Brain pericyte (primary cell): ENCODE measurements at regions not wholly inside any gene's neighbourhood (a gene's known extent, or its start where the extent isn't known, plus 50 kb on each side); places are given as distances from the start of the nearest gene placed in this dataset.

Source experiments
- DNase-seq: peaks from one replicate; pipeline ENCODE4 v3.0.0-alpha.2; 2012; ENCODE audit warnings: low read depth, low spot score

GRCh38 chr2:103734911-103735310, 973.1 kb downstream of the TMEM182 start:
- DNase-seq = no peak

GRCh38 chr2:103738108-103738507, 976.3 kb downstream of the TMEM182 start:
- no peak for DNase-seq

- no peak for DNase-seq
Observed at GRCh38 chr2:103738606-103739005, 976.8 kb downstream of the TMEM182 start.

- DNase-seq = no peak
Observed at GRCh38 chr2:103739186-103739585, 977.4 kb downstream of the TMEM182 start.

- no peak for DNase-seq
Observed at GRCh38 chr2:103739921-103740320, 978.1 kb downstream of the TMEM182 start.

GRCh38 chr2:103740631-103741030, 978.8 kb downstream of the TMEM182 start:
- no peak for DNase-seq

GRCh38 chr2:103743195-103743594, 981.4 kb downstream of the TMEM182 start:
- DNase-seq = no peak

GRCh38 chr2:103754530-103754929, 992.7 kb downstream of the TMEM182 start:
- DNase-seq = no peak

GRCh38 chr2:103773884-103774283, 1012.1 kb downstream of the TMEM182 start:
- no peak for DNase-seq

- no peak for DNase-seq
Observed at GRCh38 chr2:103780088-103780702, 1018.4 kb downstream of the TMEM182 start.

GRCh38 chr2:103781313-103781712, 1019.5 kb downstream of the TMEM182 start:
- DNase-seq = no peak

- DNase-seq = no peak
Observed at GRCh38 chr2:103784261-103784660, 1022.4 kb downstream of the TMEM182 start.

GRCh38 chr2:103785432-103785831, 1023.6 kb downstream of the TMEM182 start:
- DNase-seq = no peak

GRCh38 chr2:103785956-103786355, 1024.1 kb downstream of the TMEM182 start:
- DNase-seq = no peak

- no peak for DNase-seq
Observed at GRCh38 chr2:103788389-103788788, 1026.6 kb downstream of the TMEM182 start.

- no peak for DNase-seq
Observed at GRCh38 chr2:103788951-103789350, 1027.1 kb downstream of the TMEM182 start.

- no peak for DNase-seq
Observed at GRCh38 chr2:103789381-103790095, 1027.7 kb downstream of the TMEM182 start.

- DNase-seq = no peak
Observed at GRCh38 chr2:103792042-103792441, 1030.2 kb downstream of the TMEM182 start.

- DNase-seq = no peak
Observed at GRCh38 chr2:103798291-103798690, 1036.5 kb downstream of the TMEM182 start.

GRCh38 chr2:103804013-103804412, 1042.2 kb downstream of the TMEM182 start:
- no peak for DNase-seq

- DNase-seq = no peak
Observed at GRCh38 chr2:103805746-103806145, 1043.9 kb downstream of the TMEM182 start.

- DNase-seq = no peak
Observed at GRCh38 chr2:103808814-103809213, 1045.1 kb upstream of the POU3F3 start.

- DNase-seq = no peak
Observed at GRCh38 chr2:103809415-103809814, 1044.5 kb upstream of the POU3F3 start.
